Smooth muscle cell of the brain vasculature (primary cell): ENCODE measurements at regions not wholly inside any gene's neighbourhood (a gene's known extent, or its start where the extent isn't known, plus 50 kb on each side); places are given as distances from the start of the nearest gene placed in this dataset.
"Not testable (repeated sequence)": the region's sequence is repeated elsewhere in the genome, so short reads cannot be mapped to it uniquely, and the experiment has no call there.

Experiments used
- DNase-seq: peaks from one replicate; pipeline ENCODE4 v3.0.0-alpha.2; 2012; ENCODE audit warnings: low read depth, low spot score

DNA sequence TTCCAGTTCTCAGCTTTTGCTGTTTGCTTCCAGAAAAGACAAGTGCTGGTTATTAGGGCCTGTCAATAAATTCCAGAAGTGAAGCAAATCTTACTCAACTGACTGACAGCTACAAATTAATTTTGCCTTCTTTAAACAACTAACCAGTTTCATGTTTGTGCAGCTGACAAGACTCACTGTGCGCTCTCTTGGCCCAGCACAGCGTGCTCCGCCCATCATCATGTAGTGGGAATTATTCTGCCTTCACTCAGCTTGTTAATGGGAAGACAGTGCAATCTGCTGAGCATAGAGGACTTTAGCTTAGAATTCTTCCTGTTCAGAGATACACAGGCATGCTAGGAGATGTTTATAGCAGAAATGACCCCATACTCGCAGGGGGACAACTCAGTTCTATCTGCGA is 808.9 kb downstream of the CCSER2 start:
- no peak for DNase-seq

DNA sequence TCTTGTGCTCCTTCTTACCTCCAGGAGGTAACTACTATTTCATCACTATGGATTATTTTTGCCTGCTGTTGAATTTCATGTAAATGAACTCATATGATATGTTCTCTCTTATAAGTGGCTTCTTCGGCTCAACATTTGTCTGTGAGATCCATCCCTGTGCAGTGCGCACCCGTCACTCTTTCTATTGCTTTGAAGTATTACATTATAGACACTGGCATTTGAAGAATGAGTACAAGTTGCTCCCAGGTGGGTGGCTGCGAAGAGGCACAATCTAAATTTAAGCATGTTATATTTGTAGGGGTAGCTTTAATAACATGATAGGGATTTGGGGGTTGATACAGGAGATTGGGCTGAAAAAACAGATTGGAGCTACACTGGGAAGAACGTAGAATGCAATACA is 809.7 kb downstream of the CCSER2 start:
- DNase-seq, result no peak

DNA sequence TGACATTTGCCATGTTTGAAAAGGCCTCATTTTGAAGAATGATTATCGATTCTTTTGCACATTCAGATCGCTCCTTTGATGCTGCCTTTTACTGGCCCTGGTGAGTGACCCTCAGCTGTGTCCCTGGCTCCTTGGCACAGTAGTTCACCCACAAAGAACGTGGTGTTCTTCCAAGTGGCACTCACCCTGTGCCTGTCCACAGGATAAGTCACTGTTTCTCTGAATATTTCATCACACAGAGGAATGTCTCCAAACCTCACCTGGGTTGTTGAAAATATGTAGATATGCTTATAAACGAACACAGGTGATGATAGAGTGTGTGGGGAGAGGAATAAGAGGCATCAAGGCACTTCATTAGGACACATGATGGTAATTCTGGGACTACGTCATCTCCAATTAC is 810.7 kb downstream of the CCSER2 start:
- DNase-seq, result no peak

DNA sequence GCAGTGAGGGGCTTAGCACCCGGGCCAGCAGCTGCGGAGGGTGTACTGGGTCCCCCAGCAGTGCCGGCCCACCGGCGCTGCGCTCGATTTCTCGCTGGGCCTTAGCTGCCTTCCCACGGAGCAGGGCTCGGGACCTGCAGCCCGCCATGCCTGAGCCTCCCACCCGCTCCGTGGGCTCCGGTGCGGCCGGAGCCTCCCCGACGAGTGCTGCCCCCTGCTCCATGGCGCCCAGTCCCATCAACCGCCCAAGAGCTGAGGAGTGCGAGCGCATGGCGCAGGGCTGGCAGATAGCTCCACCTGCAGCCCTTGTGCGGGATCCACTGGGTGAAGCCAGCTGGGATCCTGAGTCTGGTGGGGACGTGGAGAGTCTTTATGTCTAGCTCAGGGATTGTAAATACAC is 813.1 kb downstream of the CCSER2 start:
- not testable (repeated sequence) for DNase-seq

DNA sequence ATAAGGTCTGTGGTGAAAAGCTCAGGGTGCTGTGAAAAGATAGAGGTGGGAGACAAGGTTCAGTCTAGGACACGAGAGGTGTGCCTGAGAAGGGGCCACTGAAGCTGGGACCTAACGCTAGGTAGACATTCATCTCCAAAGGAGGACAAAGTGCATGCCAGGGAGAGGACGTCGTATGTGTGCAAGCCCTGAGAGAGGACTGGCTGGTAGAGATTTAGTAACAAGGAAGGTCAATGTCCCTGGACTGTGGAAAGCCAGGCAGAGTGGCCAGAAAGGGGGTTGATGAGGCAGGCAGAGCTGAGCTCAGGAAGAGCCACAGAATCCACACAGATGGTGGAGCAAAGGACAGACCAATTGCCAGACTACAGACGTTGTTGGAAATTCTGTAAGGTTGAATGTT is 817.6 kb downstream of the CCSER2 start:
- no peak for DNase-seq

DNA sequence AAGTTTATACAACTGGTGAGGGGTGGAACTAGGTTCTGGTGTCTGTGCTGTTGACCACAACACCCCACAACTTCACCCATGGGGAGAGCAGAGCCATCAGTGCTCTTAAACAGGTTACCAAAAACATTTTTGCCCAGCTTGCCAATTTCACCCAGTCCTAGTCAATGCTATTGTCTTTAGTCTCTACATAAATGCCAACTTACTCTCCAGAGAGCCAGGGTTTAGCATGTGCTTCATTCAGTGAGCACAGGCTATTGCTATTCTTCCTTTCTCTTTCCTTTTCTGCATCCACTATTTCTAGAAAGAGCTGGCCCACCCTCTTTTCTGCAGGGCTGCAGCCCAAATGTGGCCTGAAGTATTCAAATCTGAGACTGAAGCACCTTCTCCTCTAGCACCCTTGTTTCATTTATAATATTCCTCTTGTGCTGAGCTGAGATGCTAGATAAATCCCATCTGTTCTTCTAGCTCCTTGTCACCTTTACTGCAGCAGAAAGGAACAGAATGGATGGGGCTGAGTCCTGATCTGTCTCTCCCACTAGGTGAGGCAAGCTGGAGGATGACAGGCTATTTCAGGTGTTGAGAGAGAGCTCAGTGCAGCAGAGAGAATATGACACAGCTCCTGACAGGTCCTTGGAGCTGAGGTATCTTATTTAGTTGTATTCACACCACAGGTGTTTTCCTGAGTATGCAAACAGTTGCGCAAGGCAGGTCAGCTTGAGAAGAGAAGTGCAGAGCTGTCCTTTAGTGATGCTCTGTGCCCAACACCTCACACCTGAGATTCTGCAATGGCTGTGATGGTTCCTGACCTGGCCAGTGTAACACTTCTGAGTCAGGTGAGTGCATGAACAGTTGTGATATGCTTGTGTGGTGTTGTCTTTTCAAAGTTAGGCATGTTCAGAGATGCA is 819.2 kb downstream of the CCSER2 start:
- no peak for DNase-seq

DNA sequence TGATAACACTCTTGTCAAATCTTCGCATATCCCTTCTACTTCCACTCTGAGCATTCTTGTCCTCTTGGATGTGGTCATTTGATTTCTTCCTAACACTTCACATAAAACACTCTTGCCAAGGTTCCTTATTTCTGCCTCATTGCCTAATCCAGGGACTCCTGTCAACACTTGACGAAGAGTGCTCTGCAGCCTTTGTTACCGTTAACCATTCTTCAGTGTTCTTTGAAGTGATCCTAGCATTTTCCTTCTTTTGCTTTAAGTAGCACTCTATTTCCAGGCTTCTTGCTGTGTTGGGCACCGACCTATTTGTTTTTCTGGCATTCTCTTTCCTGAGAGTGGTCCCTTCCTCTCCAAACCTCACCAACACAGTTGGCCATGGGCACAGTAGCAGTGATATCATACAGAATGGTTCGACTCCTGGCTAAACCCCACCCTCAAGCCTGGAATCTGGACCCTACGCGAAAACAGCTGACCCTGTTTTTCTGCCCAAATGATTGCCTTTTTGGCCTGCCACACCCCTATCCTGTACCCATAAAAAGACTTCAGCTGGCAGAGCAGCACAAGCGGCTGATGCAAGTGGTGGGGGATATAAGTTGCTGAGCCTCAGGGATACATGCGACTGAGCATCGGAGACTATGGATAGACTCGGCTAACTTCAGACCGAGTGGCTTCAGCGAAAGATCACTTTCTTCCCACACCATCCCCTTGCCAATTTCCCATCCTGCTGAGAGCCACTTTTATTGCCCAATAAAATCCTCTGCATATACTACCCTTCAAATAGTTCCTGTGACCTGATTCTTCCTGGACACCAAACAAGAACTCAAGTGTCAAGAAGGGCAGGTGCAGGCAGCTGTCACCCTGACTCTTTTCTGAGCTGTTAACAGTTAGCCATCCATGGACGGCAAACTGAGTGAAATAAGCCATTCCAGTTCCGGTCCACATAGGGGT is 820.6 kb downstream of the CCSER2 start:
- DNase-seq, result no peak

DNA sequence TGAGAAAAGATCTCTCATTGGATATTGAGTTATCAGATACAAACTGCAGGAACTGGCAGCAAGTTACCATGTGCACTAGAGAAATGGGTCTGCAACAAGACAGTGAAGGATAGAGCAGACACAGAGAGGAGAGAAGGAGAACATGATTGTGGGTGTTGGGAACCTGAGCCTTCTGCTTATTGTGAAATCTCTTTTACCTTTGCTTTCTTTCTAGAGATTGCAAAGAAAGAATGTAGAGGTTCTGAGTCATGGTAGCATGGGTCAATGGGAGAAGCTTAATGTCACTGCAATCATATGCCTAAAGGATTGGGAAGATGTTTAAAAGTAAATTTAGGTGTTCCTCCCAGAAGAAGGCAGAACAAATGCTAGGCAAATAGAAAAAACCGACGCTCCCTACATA is 821.4 kb downstream of the CCSER2 start:
- DNase-seq, result no peak

DNA sequence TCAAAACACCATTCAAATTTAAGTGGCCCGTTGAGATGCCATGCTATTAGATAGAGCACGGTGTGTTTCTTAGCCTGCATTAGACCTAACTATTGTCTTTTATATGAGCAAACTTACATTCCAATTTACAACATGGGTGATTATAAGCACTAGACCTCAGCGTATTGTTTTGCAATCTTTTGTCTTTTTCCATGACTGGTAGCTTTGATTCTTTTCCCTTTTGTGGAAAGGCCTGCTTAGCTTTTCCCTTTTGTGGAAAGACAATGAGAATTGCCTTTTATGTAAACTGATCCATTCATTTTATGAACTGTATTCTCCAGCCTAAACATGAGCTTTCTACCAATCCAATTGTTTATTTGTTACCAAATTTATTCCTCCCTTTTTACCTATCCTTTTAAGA is 823.1 kb downstream of the CCSER2 start:
- DNase-seq, result no peak

DNA sequence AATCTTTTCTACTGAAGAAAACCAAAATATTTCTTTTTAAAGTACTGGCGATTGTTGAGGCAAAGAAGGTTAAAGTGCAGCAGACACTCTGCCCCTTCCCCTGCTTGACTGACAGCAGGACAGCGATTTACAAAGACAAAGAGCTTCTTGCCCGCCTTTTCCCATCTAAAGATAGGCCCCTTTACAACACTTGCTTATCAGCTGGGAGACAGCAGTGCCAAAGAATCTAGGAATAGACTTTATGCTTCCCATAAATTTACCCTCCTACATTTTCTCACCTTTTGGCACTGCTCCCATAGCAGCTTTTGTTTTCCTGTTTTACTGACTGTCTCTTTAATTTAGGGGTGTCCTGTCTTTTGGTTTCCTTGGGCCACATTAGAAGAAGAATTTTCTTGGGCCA is 824.1 kb downstream of the CCSER2 start:
- DNase-seq, result no peak

DNA sequence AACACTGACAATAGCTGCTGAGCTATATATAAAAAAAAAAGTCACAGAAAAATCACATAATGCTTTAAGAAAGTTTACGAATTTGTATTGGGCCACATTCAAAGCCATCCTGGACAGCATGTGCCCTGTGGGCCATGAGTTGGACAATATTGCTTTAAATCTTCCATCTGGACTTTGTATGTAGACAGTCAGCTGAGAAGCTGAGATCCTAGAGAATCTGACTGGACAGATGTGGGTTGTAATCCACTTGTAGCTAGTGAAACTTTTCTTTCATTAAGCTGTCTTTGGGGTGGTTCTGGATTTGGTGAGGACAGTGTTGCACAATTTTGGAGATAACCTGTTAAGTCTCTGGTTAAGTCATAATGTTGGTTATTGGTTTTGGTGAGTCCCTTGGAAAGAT is 824.5 kb downstream of the CCSER2 start:
- no peak for DNase-seq

DNA sequence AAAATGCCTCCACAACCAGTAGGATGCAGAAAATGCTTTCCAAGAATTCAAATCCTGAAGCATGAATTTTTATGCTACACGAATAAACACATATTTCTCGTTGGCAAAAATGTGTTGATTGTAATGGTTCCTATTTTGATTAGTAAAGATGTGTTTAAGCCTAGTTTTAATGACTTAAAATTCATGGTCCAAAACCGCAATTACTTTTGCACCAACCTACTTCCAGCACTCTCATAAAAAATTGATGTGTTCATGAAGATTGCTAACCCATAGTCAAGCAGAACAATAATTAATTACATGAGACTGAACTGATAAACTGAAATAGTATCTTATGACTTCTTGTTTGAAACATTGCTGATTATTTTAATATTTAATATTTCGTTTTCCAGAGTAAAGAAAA is 828.8 kb downstream of the CCSER2 start:
- DNase-seq, result no peak

DNA sequence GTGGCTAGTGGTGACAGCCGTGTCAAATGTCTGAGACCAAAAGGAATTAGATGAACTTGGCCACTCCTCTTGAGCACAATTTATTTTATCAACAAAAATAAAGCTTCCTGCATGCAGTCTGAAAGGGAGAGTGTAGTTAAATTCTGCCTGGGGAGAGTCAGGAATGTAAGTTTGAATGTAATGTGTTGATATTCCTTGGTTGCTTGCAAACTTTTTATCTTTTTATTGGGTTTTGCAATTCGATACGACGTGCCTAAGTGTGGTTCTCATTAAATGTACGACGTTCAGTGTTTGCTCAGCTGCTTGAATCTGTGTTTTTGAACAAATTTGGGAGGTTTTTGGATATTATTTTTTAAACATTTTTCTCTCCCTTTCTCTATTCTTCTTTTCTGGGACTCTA is 839.9 kb downstream of the CCSER2 start:
- DNase-seq, result no peak

DNA sequence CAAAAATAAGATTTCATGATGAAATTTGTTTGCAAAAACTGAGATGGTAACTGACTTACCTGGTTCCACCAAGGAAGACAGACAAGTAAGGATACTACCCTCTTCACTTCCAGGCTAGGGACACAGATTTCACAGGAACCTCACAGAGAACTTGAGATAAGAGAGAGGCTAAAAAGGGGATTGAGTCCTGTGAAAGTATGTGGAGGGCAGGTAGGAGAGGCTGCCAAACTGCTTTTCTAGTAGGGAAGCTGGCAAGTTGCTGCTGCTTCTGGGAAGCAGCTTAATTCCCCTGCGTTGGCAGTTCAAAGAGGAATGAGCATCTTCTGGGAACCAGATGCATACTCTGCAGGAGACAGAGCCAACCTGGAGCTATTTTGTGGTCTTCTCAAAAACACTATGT is 841.6 kb downstream of the CCSER2 start:
- no peak for DNase-seq

DNA sequence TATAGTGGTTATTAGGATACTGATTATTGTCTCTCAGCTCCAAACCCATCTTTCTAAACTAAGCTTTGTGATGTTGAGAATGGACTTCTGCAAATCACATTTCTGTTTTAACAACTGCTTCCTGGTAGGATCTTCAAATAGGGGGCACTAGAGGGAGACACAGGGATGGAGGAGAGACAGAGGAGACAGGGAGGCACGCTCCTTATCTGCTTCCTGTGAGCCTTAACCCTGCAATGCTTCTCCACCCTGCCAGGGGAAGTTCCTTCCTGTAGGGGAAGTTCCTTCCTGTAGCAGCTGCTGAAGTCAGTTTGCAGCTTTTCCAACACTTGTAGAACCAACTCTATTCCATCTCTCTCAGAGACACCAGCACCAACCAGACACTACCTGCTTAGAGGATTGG is 847.2 kb downstream of the CCSER2 start:
- no peak for DNase-seq

DNA sequence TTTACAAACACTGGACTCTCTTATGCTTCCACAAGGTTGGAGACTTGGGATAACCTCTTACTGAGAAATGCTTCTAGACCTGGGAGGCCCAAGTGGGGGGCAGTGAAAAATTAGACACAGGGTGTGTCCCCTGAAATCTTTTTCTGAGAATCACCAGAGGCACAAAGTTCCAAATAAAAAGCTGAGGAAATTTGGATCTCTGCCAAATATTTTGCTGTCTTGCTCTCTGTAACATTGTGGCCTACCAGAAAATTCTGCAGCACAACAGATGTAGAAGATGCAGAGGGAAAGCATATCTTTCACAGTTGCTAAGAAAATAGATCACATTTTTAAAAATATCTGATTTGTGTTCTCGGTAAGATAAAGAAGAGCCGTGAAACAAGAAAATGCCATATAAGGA is 849.4 kb downstream of the CCSER2 start:
- no peak for DNase-seq

DNA sequence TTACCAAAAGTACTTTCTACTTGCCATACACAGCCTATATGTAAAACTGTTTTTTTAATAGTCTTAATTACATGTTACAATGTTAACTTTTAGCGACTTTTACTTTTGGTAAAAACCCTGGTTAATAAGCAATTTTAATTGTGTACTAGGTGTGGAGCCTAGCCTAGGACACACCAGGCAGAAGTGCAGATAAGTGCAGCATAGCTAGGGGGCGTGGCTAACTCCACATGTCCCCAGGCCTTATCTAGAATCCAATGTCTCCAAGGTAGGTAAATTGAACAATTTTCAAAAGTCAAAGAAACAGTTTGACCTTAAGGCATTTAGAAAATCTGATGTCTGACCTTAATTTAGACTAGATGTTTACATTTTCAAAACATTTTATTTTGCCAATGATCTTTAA is 858.7 kb downstream of the CCSER2 start:
- DNase-seq, result no peak

DNA sequence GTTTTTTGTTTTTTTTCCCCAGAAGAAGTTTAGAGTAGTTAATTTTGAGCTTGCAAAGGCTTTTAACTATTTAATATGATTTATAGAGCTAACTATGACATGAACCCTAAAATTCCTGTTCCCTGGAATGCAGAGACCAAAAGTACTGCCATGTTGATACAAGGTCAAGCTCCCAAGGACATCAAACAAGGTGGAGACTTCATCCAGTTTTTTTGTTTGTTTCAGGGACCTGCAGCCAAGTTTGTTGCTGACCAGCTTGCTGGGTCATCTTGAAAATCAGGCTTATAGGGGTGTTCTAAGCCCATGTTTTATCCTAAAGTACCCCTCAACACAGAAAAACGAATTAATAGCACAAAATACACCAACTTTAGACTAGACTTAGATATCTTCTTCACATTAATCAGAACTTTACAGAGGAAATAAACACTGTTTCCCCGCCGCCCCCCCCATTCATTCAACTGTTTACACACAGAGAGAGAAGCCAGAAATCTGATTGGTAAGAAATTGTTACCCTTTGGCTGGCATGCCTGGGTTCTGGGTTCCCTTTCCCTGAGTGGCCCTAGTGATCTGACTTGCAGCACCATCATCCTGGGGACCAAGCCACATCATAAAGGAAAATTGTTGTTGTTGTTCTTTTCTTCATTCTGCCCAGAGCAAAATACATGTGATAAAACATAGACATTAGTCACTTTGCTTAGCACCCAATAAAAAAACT is 860.5 kb downstream of the CCSER2 start:
- no peak for DNase-seq

DNA sequence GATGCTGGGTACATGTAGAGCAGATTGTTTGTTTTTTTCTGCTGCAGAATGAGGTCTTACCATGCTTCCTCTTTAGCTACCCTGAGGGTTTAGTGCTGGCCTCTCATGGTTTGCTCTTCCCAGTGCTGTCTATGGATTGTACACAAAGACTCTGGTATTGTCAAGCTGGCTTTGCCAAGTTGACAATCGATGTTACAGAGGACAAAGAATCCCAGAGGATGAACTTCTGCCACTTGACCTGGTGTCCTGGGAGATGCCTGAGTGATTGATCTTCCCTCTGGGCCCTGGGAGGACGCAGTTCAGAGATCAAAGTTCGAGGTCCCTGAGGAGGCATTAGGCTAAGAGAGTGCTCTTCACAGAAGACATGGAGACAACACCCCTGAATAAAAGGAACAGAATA is 865.4 kb downstream of the CCSER2 start:
- no peak for DNase-seq

DNA sequence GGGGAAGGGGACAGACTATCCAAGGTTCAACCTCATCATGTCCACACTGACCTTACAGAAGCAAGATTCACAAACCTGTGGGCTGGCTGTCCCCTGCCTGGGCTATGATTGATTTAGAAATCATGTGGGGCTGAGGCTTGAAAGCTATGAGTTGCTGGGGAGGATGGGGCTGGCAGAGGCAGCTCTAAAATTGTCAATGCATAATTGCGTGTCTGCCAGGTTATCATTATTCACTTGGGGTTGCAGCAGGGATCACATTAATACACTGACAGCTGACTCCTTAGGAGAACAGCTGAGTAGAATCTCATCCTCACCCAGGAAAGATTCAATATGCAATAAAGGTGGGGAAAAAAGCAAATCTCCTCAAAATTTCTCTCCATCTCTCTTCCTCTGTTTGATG is 866.3 kb downstream of the CCSER2 start:
- no peak for DNase-seq

DNA sequence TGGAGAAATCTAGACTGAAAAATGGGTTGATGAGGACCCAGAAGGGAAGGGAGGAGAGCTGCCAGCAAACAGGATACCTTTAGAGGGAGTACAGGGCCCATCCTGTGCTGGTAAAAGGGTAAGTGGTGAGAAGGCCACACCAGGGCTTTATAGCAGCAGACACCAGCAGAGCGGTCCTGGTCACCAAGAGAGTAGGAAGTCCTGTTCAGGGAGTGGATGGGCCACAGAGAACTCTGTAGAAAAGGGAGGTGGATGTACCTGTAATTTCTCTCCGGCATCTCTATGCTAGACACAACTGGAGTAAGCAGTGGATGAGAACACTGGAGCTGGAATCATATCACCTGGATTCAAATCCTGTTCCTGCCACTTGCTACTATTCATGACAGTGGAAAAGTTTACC is 867.2 kb downstream of the CCSER2 start:
- no peak for DNase-seq

DNA sequence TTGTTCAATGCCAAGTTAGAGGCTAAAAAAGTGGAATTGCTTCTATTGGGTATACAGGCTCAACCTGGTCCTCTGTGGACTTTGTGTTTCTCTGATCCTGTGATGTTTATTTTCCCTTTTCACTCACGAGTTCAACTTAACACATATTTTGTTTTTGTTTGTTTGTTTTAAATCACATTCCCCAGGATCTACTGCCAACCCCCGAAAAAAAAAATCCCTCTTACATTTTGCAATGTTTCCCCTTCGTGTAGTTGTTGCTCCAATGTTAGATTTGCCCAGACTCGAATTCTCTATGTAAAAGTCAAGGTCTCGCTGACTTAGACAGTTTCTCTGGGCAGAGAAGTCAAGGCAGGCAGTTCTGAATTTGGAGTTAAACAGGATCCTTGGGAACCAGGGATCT is 876.4 kb downstream of the CCSER2 start:
- no peak for DNase-seq
